Glutamatergic neuron (in vitro differentiated cells): ENCODE measurements at regions not wholly inside any gene's neighbourhood (a gene's known extent, or its start where the extent isn't known, plus 50 kb on each side); places are given as distances from the start of the nearest gene placed in this dataset.
A peak's percentile ranks its signal among the peaks of the same experiment; 100 is the strongest.

Source experiments
- DNase-seq: peaks from one replicate; pipeline ENCODE4 v3.0.0; 2022
- H3K27ac Mint-ChIP-seq: one replicate; pipeline ENCODE4 v1.8.0; 2020; ENCODE audit warnings: mild to moderate bottlenecking, mixed read lengths, inconsistent platforms; ENCODE audit not compliant: unreplicated experiment
- H3K27me3 Mint-ChIP-seq: one replicate; pipeline ENCODE4 v1.8.0; 2020; ENCODE audit warnings: mild to moderate bottlenecking, moderate library complexity, mixed read lengths, inconsistent platforms; ENCODE audit not compliant: unreplicated experiment
- H3K36me3 Mint-ChIP-seq: one replicate; pipeline ENCODE4 v1.8.0; 2020; ENCODE audit warnings: mild to moderate bottlenecking, mixed read lengths, inconsistent platforms; ENCODE audit not compliant: unreplicated experiment
- H3K4me1 Mint-ChIP-seq: one replicate; pipeline ENCODE4 v1.8.0; 2020; ENCODE audit warnings: mild to moderate bottlenecking, low read depth, mixed read lengths, inconsistent platforms; ENCODE audit not compliant: unreplicated experiment
- H3K4me3 Mint-ChIP-seq: one replicate; pipeline ENCODE4 v1.8.0; 2020; ENCODE audit warnings: mild to moderate bottlenecking, mixed read lengths, inconsistent platforms; ENCODE audit not compliant: unreplicated experiment
- H3K9me3 Mint-ChIP-seq: one replicate; pipeline ENCODE4 v1.8.0; 2020; ENCODE audit warnings: mild to moderate bottlenecking, moderate library complexity, mixed read lengths, inconsistent platforms; ENCODE audit not compliant: unreplicated experiment
- CTCF ChIP-seq: fragments of 200-600 bp; sonication (generic); IDR thresholded peaks from one replicate; pipeline ENCODE4 v1.5.0; 2021; ENCODE audit not compliant: partially characterized antibody, unreplicated experiment

GRCh38 chr12:24561411-24561871 is 387.5 kb downstream of the BCAT1 start:
- H3K27me3 Mint-ChIP-seq, result peaks cover 18% of the 10 kb centered on the region
- peak overlapping the region; percentile 82 for H3K27ac Mint-ChIP-seq
- H3K36me3 Mint-ChIP-seq, result no peaks in the 10 kb centered on the region
- H3K4me1 Mint-ChIP-seq, result peaks cover 15% of the 10 kb centered on the region
- peak overlapping the region; percentile 93 for H3K4me3 Mint-ChIP-seq
- TF ChIP-seq CTCF, result no peak
- H3K9me3 Mint-ChIP-seq, result peaks cover 17% of the 10 kb centered on the region
- no peak for DNase-seq

- H3K9me3 Mint-ChIP-seq, result peaks cover 17% of the 10 kb centered on the region
- H3K4me3 Mint-ChIP-seq, result peak overlapping the region; percentile 93
- TF ChIP-seq CTCF, result no peak
- DNase-seq, result peak; percentile 32
- H3K27me3 Mint-ChIP-seq, result peaks cover 18% of the 10 kb centered on the region
- H3K36me3 Mint-ChIP-seq, result no peaks in the 10 kb centered on the region
- peaks cover 15% of the 10 kb centered on the region for H3K4me1 Mint-ChIP-seq
- peak overlapping the region; percentile 82 for H3K27ac Mint-ChIP-seq
Measured at GRCh38 chr12:24560831-24561271, 388.1 kb downstream of the BCAT1 start.

GRCh38 chr12:24560192-24560775 is 388.6 kb downstream of the BCAT1 start:
- Mint-ChIP-seq H3K36me3 (no peaks in the 10 kb centered on the region), H3K4me3 (peak overlapping the region; percentile 93), H3K27me3 (peaks cover 18% of the 10 kb centered on the region), H3K9me3 (peaks cover 17% of the 10 kb centered on the region), H3K4me1 (peaks cover 15% of the 10 kb centered on the region), H3K27ac (peak overlapping the region; percentile 4)
- no peak for TF ChIP-seq CTCF
- DNase-seq, result no peak

GRCh38 chr12:24557738-24558137 is 391.2 kb downstream of the BCAT1 start:
- no peak for DNase-seq
- peaks cover 14% of the 10 kb centered on the region for H3K4me1 Mint-ChIP-seq
- no peak overlapping the region for H3K4me3 Mint-ChIP-seq
- H3K27me3 Mint-ChIP-seq, result peaks cover 8% of the 10 kb centered on the region
- no peak overlapping the region for H3K27ac Mint-ChIP-seq
- no peaks in the 10 kb centered on the region for H3K36me3 Mint-ChIP-seq
- no peak for TF ChIP-seq CTCF
- H3K9me3 Mint-ChIP-seq, result peaks cover 10% of the 10 kb centered on the region

GRCh38 chr12:24555730-24556129 is 393.2 kb downstream of the BCAT1 start:
- H3K36me3 Mint-ChIP-seq, result no peaks in the 10 kb centered on the region
- DNase-seq, result no peak
- H3K4me3 Mint-ChIP-seq, result no peak overlapping the region
- H3K9me3 Mint-ChIP-seq, result no peaks in the 10 kb centered on the region
- H3K27ac Mint-ChIP-seq, result no peak overlapping the region
- peaks cover 23% of the 10 kb centered on the region for H3K4me1 Mint-ChIP-seq
- H3K27me3 Mint-ChIP-seq, result no peaks in the 10 kb centered on the region
- no peak for TF ChIP-seq CTCF
